ENCODE measurements at regions not wholly inside any gene's neighbourhood (a gene's known extent, or its start where the extent isn't known, plus 50 kb on each side); places are given as distances from the start of the nearest gene placed in this dataset.
"Not testable (repeated sequence)": the region's sequence is repeated elsewhere in the genome, so short reads cannot be mapped to it uniquely, and the experiment has no call there.

GRCh38 chr16:64718486-64718885 is 403.4 kb downstream of the CDH11 start:
- no peak for DNase-seq

- no peak for DNase-seq
Measured at GRCh38 chr16:64717871-64718270, 404.0 kb downstream of the CDH11 start.

DNA sequence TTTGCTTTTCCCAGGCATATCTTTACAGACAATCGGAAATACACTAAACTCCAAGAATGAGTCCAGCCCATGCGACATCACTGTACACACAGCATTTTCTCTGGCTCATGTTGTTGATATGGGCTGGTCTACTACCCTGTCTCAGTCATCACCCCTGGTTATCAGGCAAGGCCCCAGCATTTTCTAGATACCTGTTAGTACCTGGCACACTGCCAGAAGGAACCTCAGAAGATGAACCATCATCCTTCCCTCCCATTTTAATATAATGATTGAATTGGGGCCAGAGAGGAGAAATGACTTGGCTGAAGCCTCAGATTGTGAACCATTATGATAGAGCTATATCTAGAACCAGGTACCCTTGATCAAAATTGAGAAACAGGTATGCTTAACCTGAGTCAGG is 406.2 kb downstream of the CDH11 start:
- DNase-seq, result no peak

- DNase-seq, result no peak
Measured at GRCh38 chr16:64712026-64712425, 409.8 kb downstream of the CDH11 start.

DNA sequence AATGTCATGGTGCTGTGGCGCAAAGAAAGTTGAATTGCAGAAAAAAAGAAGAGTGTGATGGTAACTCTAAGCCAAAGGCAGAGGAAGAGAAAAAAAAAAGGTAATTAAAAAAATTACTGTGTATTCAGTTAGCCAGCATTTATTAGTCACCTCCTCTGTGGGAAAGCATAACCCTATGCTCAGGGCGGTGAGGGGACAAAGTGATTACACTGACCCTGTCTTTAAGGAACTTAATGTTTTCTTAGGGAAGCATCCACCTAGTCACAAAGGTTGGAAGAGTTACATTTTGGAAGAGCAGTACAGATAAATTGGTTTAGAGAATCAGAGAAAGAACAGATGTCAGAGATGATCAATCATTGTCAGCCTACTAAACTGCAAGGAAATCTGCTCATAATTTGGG is 410.3 kb downstream of the CDH11 start:
- DNase-seq, result no peak

GRCh38 chr16:64711026-64711425 is 410.8 kb downstream of the CDH11 start:
- no peak for DNase-seq

DNA sequence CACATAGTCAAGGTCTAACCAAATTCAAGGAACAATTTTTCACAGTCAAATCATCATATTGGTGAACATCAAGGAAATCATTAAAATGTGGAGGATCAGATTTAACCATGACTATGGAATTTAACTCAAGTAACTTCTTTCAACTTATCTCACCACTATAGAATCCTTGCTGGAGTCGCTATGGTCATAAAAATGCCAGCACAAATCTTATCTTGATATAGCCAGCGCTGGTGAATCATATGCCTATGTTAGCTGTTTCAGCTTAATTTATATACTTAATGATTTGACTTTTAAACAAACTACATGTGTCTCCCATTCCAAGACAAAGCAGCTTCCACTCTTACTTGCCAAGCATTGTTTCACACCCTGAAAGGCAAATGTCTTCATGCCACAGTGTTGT is 416.4 kb downstream of the CDH11 start:
- no peak for DNase-seq

GRCh38 chr16:64704386-64704785 is 417.5 kb downstream of the CDH11 start:
- DNase-seq, result no peak

- no peak for DNase-seq
Measured at GRCh38 chr16:64702415-64702814, 419.4 kb downstream of the CDH11 start.

DNA sequence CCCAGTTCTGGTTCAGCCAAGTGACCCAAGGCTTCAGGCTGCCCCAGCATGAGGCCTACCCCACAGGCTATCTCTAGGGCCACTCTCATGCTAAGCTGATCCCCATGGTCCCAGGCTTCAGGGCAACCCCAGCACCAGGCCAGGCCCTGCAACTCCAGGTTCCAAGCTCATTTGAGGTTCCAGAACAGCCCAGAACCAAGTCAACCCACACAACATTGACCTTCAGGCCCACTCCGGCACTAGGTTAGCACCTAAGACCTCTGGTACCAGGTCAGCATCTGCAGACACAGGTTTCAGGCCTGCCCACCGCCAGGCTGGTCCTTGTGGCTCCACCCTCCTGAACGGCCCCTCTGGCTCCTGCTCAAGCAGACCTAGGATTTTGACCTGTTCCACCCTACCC is 421.2 kb downstream of the CDH11 start:
- DNase-seq, result no peak

DNA sequence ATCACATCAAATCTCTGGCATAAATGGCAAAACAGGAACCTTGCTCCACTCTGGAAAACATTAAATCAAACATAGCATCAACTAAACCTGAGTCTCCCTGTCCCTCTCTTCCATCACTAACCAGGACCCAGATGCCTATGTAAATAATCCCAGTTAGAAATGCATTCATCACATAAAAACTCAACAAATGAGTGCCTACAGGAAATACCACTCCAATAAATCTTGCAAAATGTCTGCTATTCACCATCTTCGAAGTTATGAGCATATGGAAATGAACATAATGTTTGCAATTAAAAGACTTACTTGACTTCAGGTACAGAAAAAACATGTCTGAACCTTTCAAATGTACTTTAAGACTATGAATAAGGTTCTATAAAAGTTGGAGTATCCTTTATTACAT is 425.0 kb downstream of the CDH11 start:
- DNase-seq, result no peak

- DNase-seq, result no peak
Measured at GRCh38 chr16:64695684-64696083, 426.2 kb downstream of the CDH11 start.

GRCh38 chr16:64693946-64694345 is 427.9 kb downstream of the CDH11 start:
- no peak for DNase-seq

- no peak for DNase-seq
Measured at GRCh38 chr16:64687786-64688185, 434.1 kb downstream of the CDH11 start.

DNA sequence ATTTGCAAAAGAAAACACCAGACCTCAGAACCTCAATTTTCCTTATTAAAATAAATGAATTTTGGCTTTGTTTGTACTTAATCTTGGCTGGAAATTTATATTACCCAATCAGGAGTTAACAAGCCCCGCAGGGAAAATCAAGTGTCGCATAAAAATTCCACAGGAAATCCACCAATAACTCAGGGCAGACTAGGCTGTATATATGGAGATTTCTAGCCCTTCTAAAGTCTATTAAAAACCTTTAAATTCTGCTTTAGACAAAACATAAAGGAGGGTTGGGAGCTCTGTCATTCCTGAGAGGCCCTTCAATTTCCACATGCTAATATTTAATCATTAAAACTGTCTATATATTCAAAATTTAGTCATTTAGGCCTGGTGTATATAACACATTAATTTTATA is 434.7 kb downstream of the CDH11 start:
- DNase-seq, result no peak

- DNase-seq, result peak; percentile 20
Measured at GRCh38 chr16:64679976-64680690, 441.7 kb downstream of the CDH11 start.

GRCh38 chr16:64669573-64669972 is 452.3 kb downstream of the CDH11 start:
- no peak for DNase-seq

- DNase-seq, result no peak
Measured at GRCh38 chr16:64667334-64667877, 454.5 kb downstream of the CDH11 start.

DNA sequence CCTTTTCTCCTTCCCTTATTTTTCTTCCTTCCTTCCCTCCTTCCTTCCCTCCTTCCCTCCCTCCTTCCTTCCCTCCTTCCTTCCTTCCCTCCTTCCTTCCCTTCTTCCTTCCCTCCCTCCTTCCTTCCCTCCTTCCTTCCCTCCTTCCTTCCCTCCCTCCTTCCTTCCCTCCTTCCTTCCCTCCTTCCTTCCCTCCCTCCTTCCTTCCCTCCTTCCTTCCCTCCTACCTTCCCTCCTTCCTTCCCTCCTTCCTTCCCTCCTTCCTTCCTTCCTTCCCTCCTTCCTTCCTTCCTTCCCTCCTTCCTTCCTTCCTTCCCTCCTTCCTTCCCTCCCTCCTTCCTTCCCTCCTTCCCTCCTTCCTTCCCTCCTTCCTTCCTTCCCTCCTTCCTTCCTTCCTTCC is 459.6 kb downstream of the CDH11 start:
- not testable (repeated sequence) for DNase-seq

DNA sequence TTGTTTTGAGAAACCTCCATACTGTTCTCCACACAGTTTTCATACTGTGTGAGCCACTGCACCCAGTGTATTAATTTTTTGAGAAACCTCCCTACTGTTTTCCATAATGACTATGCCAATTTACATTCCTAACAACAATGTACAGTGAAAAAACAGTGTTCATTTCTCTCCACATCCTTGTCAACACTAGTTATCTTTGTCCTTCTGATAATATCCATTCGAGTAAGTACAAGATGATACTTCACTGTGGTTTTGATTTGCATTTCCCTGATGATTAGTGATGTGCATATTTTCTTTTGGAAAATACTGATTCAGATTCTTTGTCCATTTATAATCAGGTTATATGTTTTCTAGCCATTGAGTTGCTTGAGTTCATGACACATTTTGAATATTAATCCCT is 462.0 kb downstream of the CDH11 start:
- no peak for DNase-seq

DNA sequence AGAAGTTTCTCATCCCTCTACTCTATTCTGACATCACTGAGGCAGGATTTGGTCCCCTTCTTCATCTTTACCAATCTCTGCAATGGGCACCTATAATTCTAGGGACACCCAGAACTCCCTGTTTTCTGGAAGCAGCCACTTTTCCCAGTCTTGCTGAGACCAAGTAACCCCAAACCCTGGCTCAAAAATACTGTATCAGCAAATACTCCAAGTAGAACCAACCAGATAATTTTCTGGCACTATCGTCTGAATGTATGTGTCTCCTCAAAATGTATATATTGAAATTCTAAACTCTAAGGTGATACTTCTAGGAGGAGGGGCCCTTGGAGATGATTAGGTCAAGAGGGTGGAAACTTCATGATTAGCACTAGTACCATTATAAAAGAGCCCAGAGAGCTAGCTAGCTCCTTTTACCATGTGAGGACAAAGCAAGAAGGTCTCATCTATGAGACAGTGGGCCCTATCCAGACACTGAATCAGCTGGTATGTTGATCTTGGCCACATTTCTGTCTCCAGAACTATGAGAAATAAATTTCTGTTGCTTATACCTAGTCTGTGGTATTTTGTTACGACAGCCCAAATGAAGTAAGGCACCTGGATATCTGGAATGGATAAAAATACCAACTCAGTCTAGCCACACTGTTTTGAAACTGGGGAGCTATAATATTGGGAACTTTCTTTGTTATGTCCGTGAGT is 464.4 kb downstream of the CDH11 start:
- DNase-seq, result no peak

- no peak for DNase-seq
Measured at GRCh38 chr16:64656471-64656870, 465.4 kb downstream of the CDH11 start.

DNA sequence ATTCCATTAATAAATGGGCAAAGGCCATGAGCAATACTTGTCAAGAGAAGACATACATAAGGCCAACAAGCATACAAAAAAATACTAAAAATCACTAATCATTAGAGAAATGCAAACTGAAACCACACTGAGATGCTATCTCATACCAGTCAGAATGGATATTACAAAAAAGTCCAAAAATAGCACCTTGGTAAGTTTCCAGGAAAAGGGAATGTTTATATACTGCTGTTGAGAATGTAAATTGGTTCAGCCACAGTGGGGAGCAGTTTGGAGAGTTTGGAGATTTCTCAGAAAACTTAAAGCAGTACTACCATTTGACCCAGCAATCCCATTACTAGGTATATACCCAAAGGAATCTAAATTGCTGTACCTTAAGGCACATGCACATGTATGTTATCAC is 467.7 kb downstream of the CDH11 start:
- no peak for DNase-seq

GRCh38 chr16:64648282-64648681 is 473.6 kb downstream of the CDH11 start:
- DNase-seq, result no peak

GRCh38 chr16:64641343-64641742 is 480.5 kb downstream of the CDH11 start:
- DNase-seq, result no peak
